ENCODE measurements at regions not wholly inside any gene's neighbourhood (a gene's known extent, or its start where the extent isn't known, plus 50 kb on each side); places are given as distances from the start of the nearest gene placed in this dataset.

- peak in 1 of 2 donors; percentile 39 for DNase-seq (ENCODE audit: low read depth in 2 of 2)
These were observed 185.1 kb downstream of the CLIC5 start for GRCh38 chr6:45830441-45831139.

GRCh38 chr6:45829873-45830272 lies 185.8 kb downstream of the CLIC5 start:
- DNase-seq (ENCODE audit: low read depth in 2 of 2), result no peak

GRCh38 chr6:45827952-45828530 lies 187.6 kb downstream of the CLIC5 start:
- DNase-seq (ENCODE audit: low read depth in 2 of 2), result no peak

DNA sequence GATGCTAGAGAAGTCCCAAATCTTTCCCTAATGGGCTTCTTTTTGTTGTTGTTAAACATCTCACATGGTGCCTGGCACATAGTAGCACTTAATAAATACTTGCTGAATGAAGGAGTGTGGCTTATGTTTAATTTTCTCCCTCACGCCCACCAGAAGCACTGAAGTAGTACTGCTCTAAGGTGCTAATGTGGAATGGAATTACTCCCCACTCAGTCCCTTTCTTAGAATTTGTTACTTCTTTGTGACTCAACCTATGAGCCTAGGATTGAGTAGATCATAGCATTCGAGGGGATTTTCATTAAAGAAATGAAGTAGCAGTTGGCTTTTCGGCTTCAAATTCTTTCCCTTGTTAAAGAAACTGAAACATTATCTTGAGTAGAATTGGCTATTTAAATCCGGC lies 192.8 kb downstream of the CLIC5 start:
- no peak for DNase-seq (ENCODE audit: low read depth in 2 of 2)

GRCh38 chr6:45822246-45822812 lies 193.3 kb downstream of the CLIC5 start:
- DNase-seq (ENCODE audit: low read depth in 2 of 2), result no peak

- no peak for DNase-seq (ENCODE audit: low read depth in 2 of 2)
These were observed 197.0 kb downstream of the CLIC5 start for GRCh38 chr6:45818655-45819054.

- no peak for DNase-seq (ENCODE audit: low read depth in 2 of 2)
These were observed 198.9 kb downstream of the CLIC5 start for GRCh38 chr6:45816674-45817297.

GRCh38 chr6:45815466-45816125 lies 200.1 kb downstream of the CLIC5 start:
- DNase-seq (ENCODE audit: low read depth in 2 of 2), result no peak

GRCh38 chr6:45814772-45815171 lies 200.9 kb downstream of the CLIC5 start:
- no peak for DNase-seq (ENCODE audit: low read depth in 2 of 2)

- no peak for DNase-seq (ENCODE audit: low read depth in 2 of 2)
These were observed 201.7 kb downstream of the CLIC5 start for GRCh38 chr6:45813943-45814342.

- no peak for DNase-seq (ENCODE audit: low read depth in 2 of 2)
These were observed 202.7 kb downstream of the CLIC5 start for GRCh38 chr6:45812922-45813321.

DNA sequence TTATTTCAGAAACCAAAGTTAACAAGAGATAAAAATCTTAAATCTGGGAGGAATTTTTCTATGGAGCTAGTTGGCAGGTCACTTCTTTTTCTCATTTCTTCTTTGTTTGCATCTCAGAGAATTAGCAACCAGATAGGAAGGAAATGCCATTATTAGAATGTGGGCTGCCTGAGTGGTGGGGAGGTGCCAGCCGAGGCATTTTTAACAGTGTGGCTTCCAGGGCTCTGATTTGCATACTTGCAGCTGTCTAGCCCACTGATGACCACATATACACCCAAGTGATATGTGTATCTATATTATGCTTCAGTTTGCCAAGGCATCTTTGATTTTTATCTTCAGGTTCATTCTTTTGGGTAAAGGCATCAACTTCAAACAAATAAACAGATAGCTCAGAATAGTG lies 206.7 kb downstream of the CLIC5 start:
- no peak for DNase-seq (ENCODE audit: low read depth in 2 of 2)

- DNase-seq (ENCODE audit: low read depth in 2 of 2), result no peak
These were observed 207.5 kb downstream of the CLIC5 start for GRCh38 chr6:45808042-45808645.

GRCh38 chr6:45807311-45808041 lies 208.2 kb downstream of the CLIC5 start:
- no peak for DNase-seq (ENCODE audit: low read depth in 2 of 2)

- no peak for DNase-seq (ENCODE audit: low read depth in 2 of 2)
These were observed 209.5 kb downstream of the CLIC5 start for GRCh38 chr6:45806172-45806571.

DNA sequence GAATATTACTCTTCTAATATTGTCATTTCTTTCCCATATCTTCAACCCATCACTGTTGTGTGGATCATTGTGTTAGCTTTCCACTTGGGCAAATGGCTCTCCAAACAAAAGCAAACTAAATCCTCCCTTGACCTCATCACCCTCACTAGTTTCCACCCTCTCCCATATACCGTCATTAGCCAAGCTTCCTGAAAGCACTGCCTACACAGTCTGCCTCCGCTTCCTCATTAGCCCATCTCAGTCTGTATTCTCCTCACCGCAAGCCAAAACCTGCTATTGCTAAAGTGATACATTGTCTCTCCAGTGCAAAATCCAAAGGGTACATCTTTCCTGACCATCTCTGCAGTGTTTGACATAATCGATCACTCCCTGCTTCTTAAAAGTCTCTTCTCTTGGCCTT lies 212.6 kb downstream of the CLIC5 start:
- DNase-seq (ENCODE audit: low read depth in 2 of 2), result no peak

- DNase-seq (ENCODE audit: low read depth in 2 of 2), result peak; percentile 16 to 34
These were observed 214.0 kb downstream of the CLIC5 start for GRCh38 chr6:45801471-45802289.

DNA sequence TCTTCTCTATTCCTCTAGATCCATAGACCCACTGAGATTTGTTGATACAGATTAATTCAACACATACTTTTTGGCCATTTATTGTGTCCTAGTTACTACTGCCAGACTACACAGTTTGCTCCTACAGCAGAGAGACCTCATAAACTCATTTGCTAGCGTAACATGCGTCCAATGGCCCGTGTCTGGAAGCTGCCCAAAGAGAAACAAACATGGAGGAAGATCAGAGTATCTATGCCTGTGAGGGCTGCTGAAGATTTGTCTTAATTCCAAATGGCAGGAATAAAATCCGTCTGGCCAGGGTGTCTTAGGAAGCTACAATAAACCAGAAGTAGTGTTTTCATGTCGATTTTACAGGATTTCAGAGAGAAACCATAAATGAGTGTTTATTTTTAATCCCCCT lies 214.7 kb downstream of the CLIC5 start:
- DNase-seq (ENCODE audit: low read depth in 2 of 2), result no peak

DNA sequence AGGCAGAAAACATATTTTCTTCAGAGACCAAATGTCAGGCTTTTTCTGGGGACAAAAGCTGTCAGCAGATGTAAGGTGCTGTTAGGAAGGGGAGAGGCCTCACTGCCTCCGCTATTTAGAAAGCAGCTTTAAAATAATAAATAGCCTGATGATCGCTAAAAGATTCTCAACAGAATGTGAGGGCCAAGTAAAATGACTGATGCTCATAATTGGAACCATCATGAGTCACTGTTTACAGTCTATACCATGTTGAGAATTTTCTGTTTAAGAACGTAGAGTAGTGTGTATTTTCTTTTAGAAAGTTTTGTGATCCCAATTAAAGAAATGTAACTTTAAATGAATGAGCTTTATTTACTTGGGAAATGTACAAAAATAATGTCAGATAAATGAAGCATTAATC lies 220.0 kb downstream of the CLIC5 start:
- DNase-seq (ENCODE audit: low read depth in 2 of 2), result no peak

GRCh38 chr6:45794465-45794864 lies 221.2 kb downstream of the CLIC5 start:
- DNase-seq (ENCODE audit: low read depth in 2 of 2), result no peak

Data from activated CD4-positive, alpha-beta T cell treated with anti-CD3 and anti-CD28 coated beads for 24 hours (primary cell).